Smooth muscle cell (in vitro differentiated cells): ENCODE measurements at regions not wholly inside any gene's neighbourhood (a gene's known extent, or its start where the extent isn't known, plus 50 kb on each side); places are given as distances from the start of the nearest gene placed in this dataset.

Experiments used
- DNase-seq: peaks from one replicate; lab custom pipeline; 2025; ENCODE audit not compliant: unreplicated experiment; lab: John Stamatoyannopoulos, UW
- H2AFZ ChIP-seq: fragments of 200-600 bp; sonication (generic); 2 replicates; pipeline ENCODE4 v1.6.0; 2016; ENCODE audit warnings: antibody characterized with exemption, low read depth, mild to moderate bottlenecking
- H3F3A ChIP-seq: fragments of 200-600 bp; sonication (generic); 2 replicates; pipeline ENCODE4 v1.6.0; 2017; ENCODE audit warnings: antibody characterized with exemption, low read depth
- H3K27ac ChIP-seq: fragments of 200-600 bp; sonication (generic); 2 replicates; pipeline ENCODE4 v1.5.1; 2016; ENCODE audit warnings: low read depth, mild to moderate bottlenecking
- H3K27me3 ChIP-seq: fragments of 200-600 bp; sonication (generic); 2 replicates; pipeline ENCODE4 v1.6.1; 2016; ENCODE audit warnings: low read depth, mild to moderate bottlenecking
- H3K36me3 ChIP-seq: fragments of 200-600 bp; sonication (generic); 2 replicates; pipeline ENCODE4 v1.5.1; 2016; ENCODE audit warnings: low read depth
- H3K4me1 ChIP-seq: fragments of 200-600 bp; sonication (generic); 2 replicates; pipeline ENCODE4 v1.5.1; 2016; ENCODE audit warnings: low read depth
- H3K4me2 ChIP-seq: fragments of 200-600 bp; sonication (generic); 2 replicates; pipeline ENCODE4 v1.6.0; 2016; ENCODE audit warnings: mild to moderate bottlenecking
- H3K4me3 ChIP-seq: fragments of 200-600 bp; sonication (generic); 2 replicates; pipeline ENCODE4 v1.5.1; 2016; ENCODE audit warnings: mild to moderate bottlenecking
- H3K79me2 ChIP-seq: fragments of 200-600 bp; sonication (generic); 2 replicates; pipeline ENCODE4 v1.6.0; 2016; ENCODE audit warnings: low read depth, mild to moderate bottlenecking
- H3K9ac ChIP-seq: fragments of 200-600 bp; sonication (generic); 2 replicates; pipeline ENCODE4 v1.6.0; 2016; ENCODE audit warnings: low read depth
- H3K9me3 ChIP-seq: fragments of 200-600 bp; sonication (generic); replicated peaks from 2 replicates; pipeline ENCODE4 v1.5.1; 2016; ENCODE audit warnings: low read depth
- H4K20me1 ChIP-seq: fragments of 200-600 bp; sonication (generic); 2 replicates; pipeline ENCODE4 v1.6.0; 2016; ENCODE audit warnings: low read depth
- WGBS: methylation state at CpG from one replicate; pipeline ENCODE4 v1.1.7; 2016; ENCODE audit warnings: low lambda C conversion rate; 5-methylcytosine and 5-hydroxymethylcytosine counted together
- TF ChIP-seq, protein P1 (sequence below): fragments of 200-600 bp; sonication (generic); IDR thresholded peaks from 2 replicates; pipeline ENCODE4 v1.5.1; 2017; ENCODE audit warnings: borderline replicate concordance, mild to moderate bottlenecking, antibody characterized with exemption; ENCODE audit not compliant: insufficient read depth, poor library complexity, severe bottlenecking

- H3K4me1 ChIP-seq = no peaks in the 10 kb centered on the region
- no peaks in the 10 kb centered on the region for H3K9me3 ChIP-seq
- H4K20me1 ChIP-seq = no peaks in the 10 kb centered on the region
- no peak overlapping the region for H2AFZ ChIP-seq
- peaks cover 6% of the 10 kb centered on the region for H3K27me3 ChIP-seq
- no peaks in the 10 kb centered on the region for H3K36me3 ChIP-seq
- H3K27ac ChIP-seq = no peak overlapping the region
- H3K4me3 ChIP-seq = no peak overlapping the region
- no peak for DNase-seq
- no peaks in the 10 kb centered on the region for H3K79me2 ChIP-seq
- no peaks in the 10 kb centered on the region for H3F3A ChIP-seq
- H3K9ac ChIP-seq = no peak overlapping the region
- 72% methylated on average over 6 of the region's 6 CpGs for WGBS
- TF ChIP-seq, protein P1, sequence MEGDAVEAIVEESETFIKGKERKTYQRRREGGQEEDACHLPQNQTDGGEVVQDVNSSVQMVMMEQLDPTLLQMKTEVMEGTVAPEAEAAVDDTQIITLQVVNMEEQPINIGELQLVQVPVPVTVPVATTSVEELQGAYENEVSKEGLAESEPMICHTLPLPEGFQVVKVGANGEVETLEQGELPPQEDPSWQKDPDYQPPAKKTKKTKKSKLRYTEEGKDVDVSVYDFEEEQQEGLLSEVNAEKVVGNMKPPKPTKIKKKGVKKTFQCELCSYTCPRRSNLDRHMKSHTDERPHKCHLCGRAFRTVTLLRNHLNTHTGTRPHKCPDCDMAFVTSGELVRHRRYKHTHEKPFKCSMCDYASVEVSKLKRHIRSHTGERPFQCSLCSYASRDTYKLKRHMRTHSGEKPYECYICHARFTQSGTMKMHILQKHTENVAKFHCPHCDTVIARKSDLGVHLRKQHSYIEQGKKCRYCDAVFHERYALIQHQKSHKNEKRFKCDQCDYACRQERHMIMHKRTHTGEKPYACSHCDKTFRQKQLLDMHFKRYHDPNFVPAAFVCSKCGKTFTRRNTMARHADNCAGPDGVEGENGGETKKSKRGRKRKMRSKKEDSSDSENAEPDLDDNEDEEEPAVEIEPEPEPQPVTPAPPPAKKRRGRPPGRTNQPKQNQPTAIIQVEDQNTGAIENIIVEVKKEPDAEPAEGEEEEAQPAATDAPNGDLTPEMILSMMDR = no peak
- no peak overlapping the region for H3K4me2 ChIP-seq
Observed at GRCh38 chr10:106255111-106255678, 909.3 kb downstream of the SORCS1 start.

DNA sequence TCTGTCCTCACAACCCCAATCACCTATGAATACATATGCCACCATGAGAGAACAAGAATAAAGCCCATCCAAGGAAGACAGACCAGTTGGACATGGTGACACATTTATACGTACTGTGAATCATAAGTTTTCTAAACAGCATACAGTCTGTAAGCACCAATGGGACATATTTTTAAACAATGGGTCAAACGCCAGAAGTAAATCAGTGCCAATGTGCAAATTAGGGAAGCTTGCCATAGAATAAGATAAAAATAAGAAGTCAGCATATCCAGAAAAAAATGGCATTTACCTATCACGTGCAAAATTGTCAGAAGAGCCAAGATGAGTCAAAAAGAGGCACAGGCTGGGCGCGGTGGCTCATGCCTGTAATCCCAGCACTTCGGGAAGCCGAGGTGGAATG is 910.4 kb downstream of the SORCS1 start:
- 77% methylated on average over 7 of the region's 7 CpGs for whole genome bisulfite sequencing

DNA sequence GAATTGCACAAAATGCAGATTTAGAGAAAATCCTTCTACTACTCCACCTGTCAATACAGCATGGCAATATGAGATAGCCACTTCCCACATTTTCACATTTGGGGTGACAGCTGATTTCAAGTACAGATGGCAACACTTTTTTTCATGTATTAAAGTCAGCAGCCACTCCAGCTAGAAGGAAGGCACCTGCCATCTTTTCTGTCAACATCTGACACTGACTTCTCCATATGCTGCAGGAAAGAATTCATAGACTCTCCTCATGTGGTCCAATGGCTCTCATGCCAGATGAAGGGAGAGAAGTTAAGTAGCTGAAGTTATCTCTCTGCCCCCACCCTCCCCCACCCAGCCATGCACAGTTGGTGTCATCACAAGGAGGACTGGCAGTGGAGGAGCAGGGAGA is 912.0 kb downstream of the SORCS1 start:
- TF ChIP-seq, protein P1 = no peak
- H3K79me2 ChIP-seq = no peaks in the 10 kb centered on the region
- no peak overlapping the region for H2AFZ ChIP-seq
- H3K9ac ChIP-seq = no peak overlapping the region
- DNase-seq = no peak
- no peak overlapping the region for H3K4me2 ChIP-seq
- H3K4me3 ChIP-seq = no peak overlapping the region
- no peaks in the 10 kb centered on the region for H4K20me1 ChIP-seq
- no peaks in the 10 kb centered on the region for H3F3A ChIP-seq
- H3K27me3 ChIP-seq = peaks cover 6% of the 10 kb centered on the region
- no peaks in the 10 kb centered on the region for H3K36me3 ChIP-seq
- no peak overlapping the region for H3K27ac ChIP-seq
- H3K9me3 ChIP-seq = no peaks in the 10 kb centered on the region
- H3K4me1 ChIP-seq = no peaks in the 10 kb centered on the region

More for the DNA sequence above, 910.4 kb downstream of the SORCS1 start:
- Histone ChIP-seq H3K4me1 (no peaks in the 10 kb centered on the region), H3K9ac (no peak overlapping the region), H3K4me2 (no peak overlapping the region), H3K27me3 (peaks cover 6% of the 10 kb centered on the region), H3K4me3 (no peak overlapping the region), H2AFZ (no peak overlapping the region), H3K79me2 (no peaks in the 10 kb centered on the region), H4K20me1 (no peaks in the 10 kb centered on the region), H3K36me3 (no peaks in the 10 kb centered on the region), H3F3A (no peaks in the 10 kb centered on the region), H3K27ac (no peak overlapping the region), H3K9me3 (no peaks in the 10 kb centered on the region)
- TF ChIP-seq, protein P1 = no peak
- DNase-seq = no peak

- WGBS = 96% methylated on average over 1 of the region's 1 CpG
- H2AFZ ChIP-seq = no peak overlapping the region
- H3K79me2 ChIP-seq = no peaks in the 10 kb centered on the region
- H3K4me1 ChIP-seq = no peaks in the 10 kb centered on the region
- H3K27me3 ChIP-seq = peaks cover 6% of the 10 kb centered on the region
- no peak overlapping the region for H3K27ac ChIP-seq
- H3K9me3 ChIP-seq = no peaks in the 10 kb centered on the region
- H3K36me3 ChIP-seq = no peaks in the 10 kb centered on the region
- no peaks in the 10 kb centered on the region for H3F3A ChIP-seq
- H4K20me1 ChIP-seq = no peaks in the 10 kb centered on the region
- no peak overlapping the region for H3K4me2 ChIP-seq
- DNase-seq = no peak
- H3K9ac ChIP-seq = no peak overlapping the region
- no peak overlapping the region for H3K4me3 ChIP-seq
- TF ChIP-seq, protein P1 = no peak
Observed at GRCh38 chr10:106251573-106251972, 912.9 kb downstream of the SORCS1 start.
